ENCODE measurements at regions not wholly inside any gene's neighbourhood (a gene's known extent, or its start where the extent isn't known, plus 50 kb on each side); places are given as distances from the start of the nearest gene placed in this dataset.

GRCh38 chr2:75294362-75294761 is 95.0 kb upstream of the TACR1 start (continued):
- TF ChIP-seq, protein P1, sequence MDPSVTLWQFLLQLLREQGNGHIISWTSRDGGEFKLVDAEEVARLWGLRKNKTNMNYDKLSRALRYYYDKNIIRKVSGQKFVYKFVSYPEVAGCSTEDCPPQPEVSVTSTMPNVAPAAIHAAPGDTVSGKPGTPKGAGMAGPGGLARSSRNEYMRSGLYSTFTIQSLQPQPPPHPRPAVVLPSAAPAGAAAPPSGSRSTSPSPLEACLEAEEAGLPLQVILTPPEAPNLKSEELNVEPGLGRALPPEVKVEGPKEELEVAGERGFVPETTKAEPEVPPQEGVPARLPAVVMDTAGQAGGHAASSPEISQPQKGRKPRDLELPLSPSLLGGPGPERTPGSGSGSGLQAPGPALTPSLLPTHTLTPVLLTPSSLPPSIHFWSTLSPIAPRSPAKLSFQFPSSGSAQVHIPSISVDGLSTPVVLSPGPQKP (IDR thresholded peaks at IDR 0.05; ENCODE audit: low read depth, low read length): no peak
- TF ChIP-seq USF2 (IDR thresholded peaks at IDR 0.05) (no peak), CTCF (IDR thresholded peaks at IDR 0.05) (no peak), HEYL (CRISPR knock-in tag; IDR thresholded peaks at IDR 0.05) (no peak)

DNA sequence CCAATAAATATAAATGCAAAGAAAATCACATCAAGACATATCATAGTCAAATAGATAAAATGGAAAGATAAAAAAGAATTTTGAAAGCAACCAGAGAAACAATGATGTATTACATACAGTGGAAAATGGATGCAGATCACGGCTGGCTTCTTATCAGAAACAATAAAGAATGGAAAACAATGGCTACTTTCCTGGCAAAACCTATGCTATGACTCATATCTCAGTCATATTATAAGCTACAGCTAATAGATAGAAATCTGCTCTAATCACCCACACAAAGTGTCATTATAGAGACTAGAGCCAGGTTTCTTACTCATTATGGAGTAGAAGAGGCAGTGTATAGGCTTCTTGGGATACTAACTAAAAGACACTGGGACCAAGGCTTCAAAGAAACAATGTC is 93.5 kb upstream of the TACR1 start:
- ChIA-PET CTCF (interaction anchor here (0.7 to 3.3 kb wide), 5 partner anchors 10 to 239 kb away, joined by 3 to 13 read pairs (median 3); partner anchors contain the start of gene TACR1), POLR2A (no interaction called here)
- Histone ChIP-seq H3K4me1 (0 out of 3 replicates have a peak, but pooled peaks cover 9% of the 10 kb centered on the region), H3K27ac (no peak overlapping the region), H3K4me3 (no peak overlapping the region), H3K4me2 (no peak overlapping the region), H3K9me3 (no peaks in the 10 kb centered on the region)
- DNase-seq (ENCODE audit: low read depth in 1 of 2, low spot score in 1 of 2): no peak
- no peak for TF ChIP-seq FOSL2 (IDR thresholded peaks at IDR 0.05)
- TF ChIP-seq FOSL2 (CRISPR knock-in tag; IDR thresholded peaks at IDR 0.05): peak; percentile 57
- TF ChIP-seq ZNF302 (CRISPR knock-in tag; IDR thresholded peaks at IDR 0.05): no peak
- peak; percentile 78 for FAIRE-seq
- WGBS (ENCODE audit: missing lambda C conversion rate): 35% methylated on average over 1 of the region's 1 CpG
- no peak for ATAC-seq

- ATAC-seq (peak; percentile 72 to 78), DNase-seq (ENCODE audit: low read depth in 1 of 2, low spot score in 1 of 2) (peak in 1 of 2 experiments; percentile 18), FAIRE-seq (no peak)
- H3K4me2 ChIP-seq: no peak overlapping the region
- ChIA-PET CTCF (interaction anchor here (1.5 to 3.3 kb wide), 4 partner anchors 8 to 91 kb away, joined by 6 to 13 read pairs (median 8); partner anchors contain the start of gene TACR1), POLR2A (interaction anchor here (0.5 kb wide), 1 partner anchor 17 kb away, joined by 3 read pairs; no protein-coding TSS in a partner anchor)
- H3K4me3 ChIP-seq: no peak overlapping the region
- H3K4me1 ChIP-seq: 0 out of 3 replicates have a peak, but pooled peaks cover 9% of the 10 kb centered on the region
- WGBS (ENCODE audit: missing lambda C conversion rate): 56% methylated on average over 2 of the region's 2 CpGs
- H3K27ac ChIP-seq: no peak overlapping the region
- no peaks in the 10 kb centered on the region for H3K9me3 ChIP-seq
- TF ChIP-seq CTCF (IDR thresholded peaks at IDR 0.05): peak; percentile 45
- peak; percentile 57 for TF ChIP-seq SMC3 (IDR thresholded peaks at IDR 0.05)
- TF ChIP-seq RAD21 (conservative IDR thresholded peaks at IDR 0.05 in 1 of 2, IDR thresholded peaks at IDR 0.05 in 1 of 2): peak; percentile 44 to 52; a peak in 3 of 5 replicates
- TF ChIP-seq CBX8 (IDR thresholded peaks at IDR 0.05): no peak
These were observed 91.4 kb upstream of the TACR1 start for GRCh38 chr2:75290600-75291150.

GRCh38 chr2:75289771-75290170 is 90.5 kb upstream of the TACR1 start:
- Histone ChIP-seq H3K4me1 (0 out of 3 replicates have a peak, but pooled peaks cover 9% of the 10 kb centered on the region), H3K27ac (no peak overlapping the region), H3K9me3 (no peaks in the 10 kb centered on the region), H3K4me2 (no peak overlapping the region), H3K4me3 (no peak overlapping the region)
- POLR2A ChIA-PET: no interaction called here
- CTCF ChIA-PET: interaction anchor here (0.8 to 3.3 kb wide), 4 partner anchors 7 to 90 kb away, joined by 3 to 9 read pairs (median 6); partner anchors contain the start of gene TACR1
- DNase-seq (ENCODE audit: low read depth in 1 of 2, low spot score in 1 of 2) (no peak), FAIRE-seq (no peak), ATAC-seq (no peak)
- WGBS (ENCODE audit: missing lambda C conversion rate): 88% methylated on average over 3 of the region's 3 CpGs
- TF ChIP-seq RFX5 (IDR thresholded peaks at IDR 0.05) (no peak), REST (IDR thresholded peaks at IDR 0.05) (no peak), KDM1A (IDR thresholded peaks at IDR 0.05; ENCODE audit: low read depth) (no peak), NFE2L2 (conservative IDR thresholded peaks at IDR 0.05; ENCODE audit: low read length) (no peak), ZC3H11A (IDR thresholded peaks at IDR 0.05) (no peak), SREBF2 (IDR thresholded peaks at IDR 0.05) (no peak), POLR2AphosphoS2 (conservative IDR thresholded peaks at IDR 0.05; ENCODE audit: low read length) (no peak), GATA3 (IDR thresholded peaks at IDR 0.05; ENCODE audit: borderline replicate concordance) (no peak), ZFP36 (IDR thresholded peaks at IDR 0.05; ENCODE audit: borderline replicate concordance, partially characterized antibody) (no peak), ZNF302 (CRISPR knock-in tag; IDR thresholded peaks at IDR 0.05) (no peak), RCOR1 (IDR thresholded peaks at IDR 0.05; ENCODE audit: low read depth, low read length) (no peak)
